Panc1 (cell line): ENCODE measurements at regions not wholly inside any gene's neighbourhood (a gene's known extent, or its start where the extent isn't known, plus 50 kb on each side); places are given as distances from the start of the nearest gene placed in this dataset.

Experiments used
- ATAC-seq: fragments of 200-7000 bp; cut with Tn5 transposase; 2 replicates; pipeline ENCODE4 v1.9.1; 2020; ENCODE audit warnings: mild to moderate bottlenecking, moderate library complexity
- BruUV-seq: library from RNA; stranded (reverse); fragments of 400-500 nt; replicated peaks from 2 replicates; lab custom pipeline; 2021; lab: Mats Ljungman, UMichigan
- CTCF ChIA-PET: fragments of 300-600 bp; sonication (Branson Sonifier 250); formaldehyde crosslinking; loops from one replicate; lab custom pipeline; 2022; ENCODE audit warnings: antibody characterized with exemption; lab: Charles Lee
- POLR2A ChIA-PET: fragments of 300-600 bp; sonication (Branson Sonifier 250); formaldehyde crosslinking; loops from one replicate; lab custom pipeline; 2022; ENCODE audit warnings: antibody characterized with exemption; lab: Charles Lee
- DNase-seq: peaks from one replicate; pipeline ENCODE4 v3.0.0-alpha.2; 2010; ENCODE audit warnings: low read depth, low spot score
- H3K27ac ChIP-seq: 2 replicates; pipeline ENCODE4 v1.5.1; 2011; ENCODE audit warnings: mild to moderate bottlenecking, low read length, inconsistent platforms
- H3K27me3 ChIP-seq: fragments of 200-500 bp; sonication (Bioruptor generic); 2 replicates; pipeline ENCODE4 v1.6.0; 2014; ENCODE audit warnings: low read length, inconsistent platforms; ENCODE audit not compliant: control insufficient read depth, insufficient read depth
- H3K36me3 ChIP-seq: fragments of 200-500 bp; sonication (Bioruptor generic); 2 replicates; pipeline ENCODE4 v1.5.1; 2014; ENCODE audit warnings: inconsistent platforms, mild to moderate bottlenecking, low read length, moderate library complexity; ENCODE audit not compliant: control insufficient read depth, insufficient read depth
- H3K4me1 ChIP-seq: 2 replicates; pipeline ENCODE4 v1.5.1; 2011; ENCODE audit warnings: inconsistent platforms, mild to moderate bottlenecking, low read length, moderate library complexity; ENCODE audit not compliant: control insufficient read depth, insufficient read depth
- H3K4me3 ChIP-seq, 2 experiments: 2 replicates each; pipeline ENCODE4 v1.5.1; 2011 to 2012; ENCODE audit warnings: low read depth in 2 of 2, low read length in 2 of 2, mild to moderate bottlenecking in 2 of 2, inconsistent platforms in 1 of 2, moderate library complexity in 1 of 2
- H3K9me3 ChIP-seq: fragments of 200-500 bp; sonication (Bioruptor generic); 2 replicates; pipeline ENCODE4 v1.5.1; 2014; ENCODE audit warnings: low read depth, mild to moderate bottlenecking, inconsistent platforms, low read length, moderate library complexity; ENCODE audit not compliant: control insufficient read depth, insufficient read depth
- POLR2AphosphoS5 ChIP-seq: IDR thresholded peaks from 2 replicates; pipeline ENCODE4 v1.6.1; 2012; ENCODE audit warnings: mild to moderate bottlenecking, low read depth, low read length, moderate library complexity
- SIN3A ChIP-seq: IDR thresholded peaks from 2 replicates; pipeline ENCODE4 v1.6.1; 2012; ENCODE audit warnings: low read depth, mild to moderate bottlenecking, low read length, moderate library complexity, borderline replicate concordance; ENCODE audit not compliant: insufficient read depth
- TCF7L2 ChIP-seq: IDR thresholded peaks from 2 replicates; pipeline ENCODE4 v1.6.1; 2011; ENCODE audit warnings: mild to moderate bottlenecking, low read depth, low read length, inconsistent platforms
- in situ Hi-C: cut with HindIII; loops from 2 replicates; pipeline ENCODE4 v1.10.0; 2016; ENCODE audit warnings: low sequenced_read_pairs, low pct_unique_long_range_greater_than_20kb
- intact Hi-C: fragments of 100-400 bp; cut with micrococcal nuclease; formaldehyde crosslinking; loops from one replicate; pipeline ENCODE4 v1.10.0; 2022; ENCODE audit not compliant: unreplicated experiment
- TF ChIP-seq, protein P1 (sequence below), 2 experiments: IDR thresholded peaks; 2 replicates each; pipeline ENCODE4 v1.6.1; 2011 to 2012; ENCODE audit warnings: low read depth in 2 of 2, control low read depth in 1 of 2, low read length in 1 of 2, mild to moderate bottlenecking in 1 of 2, moderate library complexity in 1 of 2; ENCODE audit not compliant: insufficient read depth in 1 of 2
- TF ChIP-seq, protein P2 (sequence below): fragments of 450-650 bp; IDR thresholded peaks from 2 replicates; pipeline ENCODE4 v1.5.1; 2017; ENCODE audit warnings: mild to moderate bottlenecking

DNA sequence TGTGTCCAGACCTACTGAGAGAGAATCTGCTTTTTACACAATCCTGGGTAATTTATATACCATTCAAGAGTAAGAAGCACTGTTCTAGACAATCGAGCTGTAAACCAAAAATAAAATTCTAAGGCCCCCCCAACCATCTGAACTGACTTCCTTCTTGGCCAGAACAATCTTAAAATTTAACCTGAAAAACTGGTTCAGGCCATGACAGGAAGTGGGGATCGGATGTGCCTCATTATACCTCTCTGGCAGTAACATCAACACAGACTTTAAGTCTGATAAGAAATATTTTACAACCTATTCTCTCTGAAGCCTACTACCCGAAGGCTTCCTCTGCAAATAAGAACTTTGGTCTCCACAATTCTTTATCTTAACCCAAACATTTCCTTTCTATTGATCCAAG lies 75.2 kb upstream of the KIF5B start:
- POLR2A ChIA-PET = interaction anchor here (0.5 kb wide), 1 partner anchor 62 kb away, joined by 9 read pairs; no protein-coding TSS in a partner anchor
- DNase-seq = no peak

DNA sequence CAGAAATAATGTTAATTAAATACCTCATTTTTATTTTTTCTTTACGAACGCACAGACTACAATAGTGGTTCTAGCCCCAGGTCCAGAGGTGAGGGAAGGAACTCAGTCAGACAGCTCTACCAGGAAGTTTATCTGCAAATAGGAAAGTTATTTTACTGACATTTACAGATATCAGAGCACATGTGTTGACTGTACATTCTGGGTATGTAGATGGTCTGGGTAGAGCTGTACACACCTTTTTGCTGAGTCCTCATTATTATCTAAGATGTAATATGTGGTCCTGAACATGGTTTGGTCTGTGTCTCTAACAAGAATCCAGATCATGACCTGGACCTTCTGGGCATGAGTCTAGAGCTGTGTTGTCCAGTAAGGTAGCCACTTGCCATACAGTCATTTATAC lies 74.6 kb upstream of the KIF5B start:
- no peak for ATAC-seq
- TF ChIP-seq, protein P1, sequence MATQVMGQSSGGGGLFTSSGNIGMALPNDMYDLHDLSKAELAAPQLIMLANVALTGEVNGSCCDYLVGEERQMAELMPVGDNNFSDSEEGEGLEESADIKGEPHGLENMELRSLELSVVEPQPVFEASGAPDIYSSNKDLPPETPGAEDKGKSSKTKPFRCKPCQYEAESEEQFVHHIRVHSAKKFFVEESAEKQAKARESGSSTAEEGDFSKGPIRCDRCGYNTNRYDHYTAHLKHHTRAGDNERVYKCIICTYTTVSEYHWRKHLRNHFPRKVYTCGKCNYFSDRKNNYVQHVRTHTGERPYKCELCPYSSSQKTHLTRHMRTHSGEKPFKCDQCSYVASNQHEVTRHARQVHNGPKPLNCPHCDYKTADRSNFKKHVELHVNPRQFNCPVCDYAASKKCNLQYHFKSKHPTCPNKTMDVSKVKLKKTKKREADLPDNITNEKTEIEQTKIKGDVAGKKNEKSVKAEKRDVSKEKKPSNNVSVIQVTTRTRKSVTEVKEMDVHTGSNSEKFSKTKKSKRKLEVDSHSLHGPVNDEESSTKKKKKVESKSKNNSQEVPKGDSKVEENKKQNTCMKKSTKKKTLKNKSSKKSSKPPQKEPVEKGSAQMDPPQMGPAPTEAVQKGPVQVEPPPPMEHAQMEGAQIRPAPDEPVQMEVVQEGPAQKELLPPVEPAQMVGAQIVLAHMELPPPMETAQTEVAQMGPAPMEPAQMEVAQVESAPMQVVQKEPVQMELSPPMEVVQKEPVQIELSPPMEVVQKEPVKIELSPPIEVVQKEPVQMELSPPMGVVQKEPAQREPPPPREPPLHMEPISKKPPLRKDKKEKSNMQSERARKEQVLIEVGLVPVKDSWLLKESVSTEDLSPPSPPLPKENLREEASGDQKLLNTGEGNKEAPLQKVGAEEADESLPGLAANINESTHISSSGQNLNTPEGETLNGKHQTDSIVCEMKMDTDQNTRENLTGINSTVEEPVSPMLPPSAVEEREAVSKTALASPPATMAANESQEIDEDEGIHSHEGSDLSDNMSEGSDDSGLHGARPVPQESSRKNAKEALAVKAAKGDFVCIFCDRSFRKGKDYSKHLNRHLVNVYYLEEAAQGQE (IDR thresholded peaks at IDR 0.05; ENCODE audit: insufficient read depth in 1 of 2, low read depth in 2 of 2, low read length in 1 of 2) = no peak
- no peak for TF ChIP-seq POLR2AphosphoS5
- no peak for TF ChIP-seq TCF7L2
- TF ChIP-seq, protein P2, sequence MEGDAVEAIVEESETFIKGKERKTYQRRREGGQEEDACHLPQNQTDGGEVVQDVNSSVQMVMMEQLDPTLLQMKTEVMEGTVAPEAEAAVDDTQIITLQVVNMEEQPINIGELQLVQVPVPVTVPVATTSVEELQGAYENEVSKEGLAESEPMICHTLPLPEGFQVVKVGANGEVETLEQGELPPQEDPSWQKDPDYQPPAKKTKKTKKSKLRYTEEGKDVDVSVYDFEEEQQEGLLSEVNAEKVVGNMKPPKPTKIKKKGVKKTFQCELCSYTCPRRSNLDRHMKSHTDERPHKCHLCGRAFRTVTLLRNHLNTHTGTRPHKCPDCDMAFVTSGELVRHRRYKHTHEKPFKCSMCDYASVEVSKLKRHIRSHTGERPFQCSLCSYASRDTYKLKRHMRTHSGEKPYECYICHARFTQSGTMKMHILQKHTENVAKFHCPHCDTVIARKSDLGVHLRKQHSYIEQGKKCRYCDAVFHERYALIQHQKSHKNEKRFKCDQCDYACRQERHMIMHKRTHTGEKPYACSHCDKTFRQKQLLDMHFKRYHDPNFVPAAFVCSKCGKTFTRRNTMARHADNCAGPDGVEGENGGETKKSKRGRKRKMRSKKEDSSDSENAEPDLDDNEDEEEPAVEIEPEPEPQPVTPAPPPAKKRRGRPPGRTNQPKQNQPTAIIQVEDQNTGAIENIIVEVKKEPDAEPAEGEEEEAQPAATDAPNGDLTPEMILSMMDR = no peak
- no peak for TF ChIP-seq SIN3A
- Histone ChIP-seq H3K36me3 (no peaks in the 10 kb centered on the region), H3K27ac (no peak overlapping the region), H3K9me3 (no peaks in the 10 kb centered on the region), H3K27me3 (no peaks in the 10 kb centered on the region), H3K4me3 (no peak overlapping the region), H3K4me1 (no peaks in the 10 kb centered on the region)
- ChIA-PET POLR2A (no interaction called here), CTCF (no interaction called here)
- intact Hi-C loops (no loop called here), in situ Hi-C loops (no loop called here)
- BruUV-seq = no TSS peak
- no peak for DNase-seq

More for the DNA sequence above, 75.2 kb upstream of the KIF5B start:
- no peak for TF ChIP-seq TCF7L2
- TF ChIP-seq, protein P1 (IDR thresholded peaks at IDR 0.05; ENCODE audit: insufficient read depth in 1 of 2, low read depth in 2 of 2, low read length in 1 of 2) = no peak
- TF ChIP-seq, protein P2 = no peak
- TF ChIP-seq POLR2AphosphoS5 = no peak
- no peak for TF ChIP-seq SIN3A
- Histone ChIP-seq H3K27me3 (no peaks in the 10 kb centered on the region), H3K4me1 (no peaks in the 10 kb centered on the region), H3K36me3 (no peaks in the 10 kb centered on the region), H3K27ac (no peak overlapping the region), H3K4me3 (no peak overlapping the region), H3K9me3 (no peaks in the 10 kb centered on the region)
- in situ Hi-C loops = no loop called here
- CTCF ChIA-PET = no interaction called here
- no TSS peak for BruUV-seq
- no peak for ATAC-seq
- intact Hi-C loops = no loop called here
